WTC11 (cell line): ENCODE measurements at regions not wholly inside any gene's neighbourhood (a gene's known extent, or its start where the extent isn't known, plus 50 kb on each side); places are given as distances from the start of the nearest gene placed in this dataset.

Experiments used
- ATAC-seq: fragments of 200-7000 bp; cut with Tn5 transposase; 2 replicates; pipeline ENCODE4 v1.10.0; 2021; ENCODE audit warnings: mild to moderate bottlenecking, moderate library complexity
- CTCF ChIA-PET: fragments of 300-600 bp; sonication (Branson Sonifier 250); formaldehyde crosslinking; loops from one replicate; lab custom pipeline; 2021; ENCODE audit warnings: antibody characterized with exemption; lab: Charles Lee
- POLR2A ChIA-PET: fragments of 350-600 bp; sonication (Branson Sonifier 250); formaldehyde crosslinking; loops from one replicate; lab custom pipeline; 2021; ENCODE audit warnings: antibody characterized with exemption; lab: Charles Lee
- DNase-seq: peaks from one replicate; pipeline ENCODE4 v3.0.0; 2021; ENCODE audit warnings: low spot score
- H3K27ac Mint-ChIP-seq: 2 replicates; pipeline ENCODE4 v1.8.0; 2021; ENCODE audit warnings: mixed read lengths
- H3K27me3 Mint-ChIP-seq: 2 replicates; pipeline ENCODE4 v1.8.0; 2021; ENCODE audit warnings: low read depth, mild to moderate bottlenecking, moderate library complexity, mixed read lengths
- H3K36me3 Mint-ChIP-seq: 2 replicates; pipeline ENCODE4 v1.8.0; 2021; ENCODE audit warnings: mixed read lengths
- H3K4me1 Mint-ChIP-seq: 2 replicates; pipeline ENCODE4 v1.8.0; 2022; ENCODE audit warnings: mixed read lengths
- H3K4me3 Mint-ChIP-seq: 2 replicates; pipeline ENCODE4 v1.8.0; 2021; ENCODE audit warnings: mild to moderate bottlenecking, moderate library complexity, mixed read lengths
- H3K9me3 Mint-ChIP-seq: 2 replicates; pipeline ENCODE4 v1.8.0; 2021; ENCODE audit warnings: mixed read lengths
- CBFB ChIP-seq: sonication (generic); formaldehyde crosslinking; IDR thresholded peaks from 2 replicates; pipeline ENCODE4 v1.8.1; 2022; ENCODE audit warnings: mild to moderate bottlenecking, low read depth, missing genetic modification reagents
- ELF4 ChIP-seq: sonication (generic); formaldehyde crosslinking; IDR thresholded peaks from 2 replicates; pipeline ENCODE4 v1.8.1; 2022; ENCODE audit warnings: low read depth, mild to moderate bottlenecking, moderate library complexity, missing genetic modification reagents
- FOXK1 ChIP-seq: sonication (generic); formaldehyde crosslinking; IDR thresholded peaks from 2 replicates; pipeline ENCODE4 v1.8.0; 2022; ENCODE audit warnings: mild to moderate bottlenecking, moderate library complexity, missing genetic modification reagents
- JUN ChIP-seq: sonication (generic); formaldehyde crosslinking; IDR thresholded peaks from 2 replicates; pipeline ENCODE4 v1.8.0; 2023; ENCODE audit warnings: mild to moderate bottlenecking, missing genetic modification reagents
- NR1H2 ChIP-seq: sonication (generic); formaldehyde crosslinking; IDR thresholded peaks from 2 replicates; pipeline ENCODE4 v1.9.0; 2021; ENCODE audit warnings: mild to moderate bottlenecking, moderate library complexity, missing genetic modification reagents
- RORB ChIP-seq: fragments of 250-450 bp; sonication (Bioruptor Pico); IDR thresholded peaks from 2 replicates; pipeline ENCODE4 v1.9.0; 2021; ENCODE audit warnings: mild to moderate bottlenecking
- TP53 ChIP-seq: sonication (generic); formaldehyde crosslinking; IDR thresholded peaks from 2 replicates; pipeline ENCODE4 v1.8.1; 2023; ENCODE audit warnings: mild to moderate bottlenecking, missing genetic modification reagents
- ZNF138 ChIP-seq: sonication (generic); formaldehyde crosslinking; conservative IDR thresholded peaks from 2 replicates; pipeline ENCODE4 v1.8.1; 2022; ENCODE audit warnings: mild to moderate bottlenecking, moderate library complexity, missing genetic modification reagents
- ZNF263 ChIP-seq: sonication (generic); formaldehyde crosslinking; IDR thresholded peaks from 2 replicates; pipeline ENCODE4 v1.8.1; 2022; ENCODE audit warnings: low read depth, mild to moderate bottlenecking, moderate library complexity, missing genetic modification reagents
- ZNF317 ChIP-seq: sonication (generic); formaldehyde crosslinking; IDR thresholded peaks from 2 replicates; pipeline ENCODE4 v1.8.1; 2023; ENCODE audit warnings: low read depth, mild to moderate bottlenecking, moderate library complexity, missing genetic modification reagents, borderline replicate concordance
- TF ChIP-seq, protein P1 (sequence below): sonication (generic); formaldehyde crosslinking; IDR thresholded peaks from 2 replicates; pipeline ENCODE4 v1.8.1; 2022; ENCODE audit warnings: mild to moderate bottlenecking, missing genetic modification reagents, moderate library complexity, borderline replicate concordance
- TF ChIP-seq, protein P2 (sequence below): sonication (generic); formaldehyde crosslinking; IDR thresholded peaks from 2 replicates; pipeline ENCODE4 v1.8.1; 2023; ENCODE audit warnings: mild to moderate bottlenecking, missing genetic modification reagents, moderate library complexity
- TF ChIP-seq, protein P3 (sequence below): sonication (generic); formaldehyde crosslinking; conservative IDR thresholded peaks from 2 replicates; pipeline ENCODE4 v1.8.1; 2022; ENCODE audit warnings: mild to moderate bottlenecking, missing genetic modification reagents
- TF ChIP-seq, protein P4 (sequence below): sonication (generic); formaldehyde crosslinking; IDR thresholded peaks from 2 replicates; pipeline ENCODE4 v1.8.1; 2022; ENCODE audit warnings: low read depth, missing genetic modification reagents, borderline replicate concordance
- TF ChIP-seq, protein P5 (sequence below): fragments of 250-450 bp; sonication (Bioruptor Pico); IDR thresholded peaks from 2 replicates; pipeline ENCODE4 v1.9.0; 2021; ENCODE audit warnings: mild to moderate bottlenecking
- TF ChIP-seq, protein P6 (sequence below): sonication (generic); formaldehyde crosslinking; IDR thresholded peaks from 2 replicates; pipeline ENCODE4 v1.8.0; 2023; ENCODE audit warnings: missing genetic modification reagents, mild to moderate bottlenecking, borderline replicate concordance
- TF ChIP-seq, protein P7 (sequence below): fragments of 250-450 bp; sonication (Bioruptor Pico); IDR thresholded peaks from 2 replicates; pipeline ENCODE4 v1.9.0; 2021; ENCODE audit warnings: moderate library complexity, mild to moderate bottlenecking, inconsistent platforms, borderline replicate concordance
- TF ChIP-seq, protein P8 (sequence below): sonication (generic); formaldehyde crosslinking; IDR thresholded peaks from 2 replicates; pipeline ENCODE4 v1.8.0; 2023; ENCODE audit warnings: missing genetic modification reagents
- TF ChIP-seq, protein P9 (sequence below): fragments of 200-600 bp; IDR thresholded peaks from 2 replicates; pipeline ENCODE4 v1.8.0; 2022; ENCODE audit warnings: antibody characterized with exemption

DNA sequence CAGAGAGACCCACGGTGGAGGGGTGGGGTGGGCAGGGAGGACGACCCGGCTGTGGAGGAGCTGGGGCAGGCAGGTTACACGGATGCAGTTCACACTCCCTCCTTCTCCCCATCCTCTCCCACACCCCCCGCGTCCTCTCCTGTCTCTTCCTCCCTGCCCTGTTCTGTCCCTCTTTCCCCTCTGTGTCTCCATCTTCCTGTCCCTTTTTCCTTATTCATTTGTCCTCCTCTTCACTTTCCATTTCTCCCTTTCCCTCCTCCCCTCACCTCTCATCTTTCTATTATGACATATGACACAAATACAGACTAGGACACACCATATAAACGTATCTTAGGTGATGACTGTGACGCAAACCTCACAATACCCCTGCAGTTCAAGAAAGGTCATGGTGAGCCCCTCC lies 96.6 kb downstream of the SCGB2B2 start:
- DNase-seq: no peak
- peaks cover 13% of the 10 kb centered on the region for H3K9me3 Mint-ChIP-seq
- no peak for ATAC-seq
- H3K4me3 Mint-ChIP-seq: no peak overlapping the region
- POLR2A ChIA-PET: no interaction called here
- H3K27me3 Mint-ChIP-seq: peaks cover 24% of the 10 kb centered on the region
- TF ChIP-seq, protein P1, sequence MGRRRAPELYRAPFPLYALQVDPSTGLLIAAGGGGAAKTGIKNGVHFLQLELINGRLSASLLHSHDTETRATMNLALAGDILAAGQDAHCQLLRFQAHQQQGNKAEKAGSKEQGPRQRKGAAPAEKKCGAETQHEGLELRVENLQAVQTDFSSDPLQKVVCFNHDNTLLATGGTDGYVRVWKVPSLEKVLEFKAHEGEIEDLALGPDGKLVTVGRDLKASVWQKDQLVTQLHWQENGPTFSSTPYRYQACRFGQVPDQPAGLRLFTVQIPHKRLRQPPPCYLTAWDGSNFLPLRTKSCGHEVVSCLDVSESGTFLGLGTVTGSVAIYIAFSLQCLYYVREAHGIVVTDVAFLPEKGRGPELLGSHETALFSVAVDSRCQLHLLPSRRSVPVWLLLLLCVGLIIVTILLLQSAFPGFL: no peak
- TF ChIP-seq, protein P2, sequence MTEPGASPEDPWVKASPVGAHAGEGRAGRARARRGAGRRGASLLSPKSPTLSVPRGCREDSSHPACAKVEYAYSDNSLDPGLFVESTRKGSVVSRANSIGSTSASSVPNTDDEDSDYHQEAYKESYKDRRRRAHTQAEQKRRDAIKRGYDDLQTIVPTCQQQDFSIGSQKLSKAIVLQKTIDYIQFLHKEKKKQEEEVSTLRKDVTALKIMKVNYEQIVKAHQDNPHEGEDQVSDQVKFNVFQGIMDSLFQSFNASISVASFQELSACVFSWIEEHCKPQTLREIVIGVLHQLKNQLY (CRISPR knock-in tag): no peak
- TF ChIP-seq JUN (no peak), RORB (CRISPR knock-in tag) (no peak)
- TF ChIP-seq, protein P3, sequence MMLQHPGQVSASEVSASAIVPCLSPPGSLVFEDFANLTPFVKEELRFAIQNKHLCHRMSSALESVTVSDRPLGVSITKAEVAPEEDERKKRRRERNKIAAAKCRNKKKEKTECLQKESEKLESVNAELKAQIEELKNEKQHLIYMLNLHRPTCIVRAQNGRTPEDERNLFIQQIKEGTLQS (CRISPR knock-in tag): no peak
- TF ChIP-seq, protein P4, sequence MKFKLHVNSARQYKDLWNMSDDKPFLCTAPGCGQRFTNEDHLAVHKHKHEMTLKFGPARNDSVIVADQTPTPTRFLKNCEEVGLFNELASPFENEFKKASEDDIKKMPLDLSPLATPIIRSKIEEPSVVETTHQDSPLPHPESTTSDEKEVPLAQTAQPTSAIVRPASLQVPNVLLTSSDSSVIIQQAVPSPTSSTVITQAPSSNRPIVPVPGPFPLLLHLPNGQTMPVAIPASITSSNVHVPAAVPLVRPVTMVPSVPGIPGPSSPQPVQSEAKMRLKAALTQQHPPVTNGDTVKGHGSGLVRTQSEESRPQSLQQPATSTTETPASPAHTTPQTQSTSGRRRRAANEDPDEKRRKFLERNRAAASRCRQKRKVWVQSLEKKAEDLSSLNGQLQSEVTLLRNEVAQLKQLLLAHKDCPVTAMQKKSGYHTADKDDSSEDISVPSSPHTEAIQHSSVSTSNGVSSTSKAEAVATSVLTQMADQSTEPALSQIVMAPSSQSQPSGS: no peak
- peaks cover 23% of the 10 kb centered on the region for H3K4me1 Mint-ChIP-seq
- CTCF ChIA-PET: no interaction called here
- no peak overlapping the region for H3K27ac Mint-ChIP-seq
- H3K36me3 Mint-ChIP-seq: no peaks in the 10 kb centered on the region

DNA sequence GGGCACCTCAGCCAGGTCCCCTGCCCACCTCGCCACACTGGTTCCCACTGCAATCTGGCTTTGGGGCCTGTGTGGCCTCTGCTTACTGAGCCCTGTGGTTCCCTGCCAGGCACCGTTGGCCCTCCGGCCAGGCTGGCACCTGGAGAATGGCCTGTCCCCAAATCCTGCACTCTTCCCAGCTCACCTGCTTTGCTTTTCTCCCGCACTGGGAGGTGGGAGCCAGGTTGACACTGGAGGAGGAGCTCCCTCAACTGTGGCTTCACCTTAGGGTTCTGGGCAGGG lies 97.0 kb downstream of the SCGB2B2 start:
- ChIA-PET POLR2A (no interaction called here), CTCF (no interaction called here)
- no peak for DNase-seq
- Mint-ChIP-seq H3K9me3 (peaks cover 11% of the 10 kb centered on the region), H3K4me3 (no peak overlapping the region), H3K27me3 (peaks cover 24% of the 10 kb centered on the region), H3K27ac (no peak overlapping the region), H3K4me1 (peaks cover 25% of the 10 kb centered on the region), H3K36me3 (no peaks in the 10 kb centered on the region)
- ATAC-seq: no peak
- TF ChIP-seq CBFB (CRISPR knock-in tag) (no peak), ZNF263 (CRISPR knock-in tag) (no peak), ZNF138 (CRISPR knock-in tag) (no peak), TP53 (no peak), ZNF317 (no peak), FOXK1 (CRISPR knock-in tag) (no peak), NR1H2 (CRISPR knock-in tag) (no peak), ELF4 (CRISPR knock-in tag) (no peak)
- TF ChIP-seq, protein P5, sequence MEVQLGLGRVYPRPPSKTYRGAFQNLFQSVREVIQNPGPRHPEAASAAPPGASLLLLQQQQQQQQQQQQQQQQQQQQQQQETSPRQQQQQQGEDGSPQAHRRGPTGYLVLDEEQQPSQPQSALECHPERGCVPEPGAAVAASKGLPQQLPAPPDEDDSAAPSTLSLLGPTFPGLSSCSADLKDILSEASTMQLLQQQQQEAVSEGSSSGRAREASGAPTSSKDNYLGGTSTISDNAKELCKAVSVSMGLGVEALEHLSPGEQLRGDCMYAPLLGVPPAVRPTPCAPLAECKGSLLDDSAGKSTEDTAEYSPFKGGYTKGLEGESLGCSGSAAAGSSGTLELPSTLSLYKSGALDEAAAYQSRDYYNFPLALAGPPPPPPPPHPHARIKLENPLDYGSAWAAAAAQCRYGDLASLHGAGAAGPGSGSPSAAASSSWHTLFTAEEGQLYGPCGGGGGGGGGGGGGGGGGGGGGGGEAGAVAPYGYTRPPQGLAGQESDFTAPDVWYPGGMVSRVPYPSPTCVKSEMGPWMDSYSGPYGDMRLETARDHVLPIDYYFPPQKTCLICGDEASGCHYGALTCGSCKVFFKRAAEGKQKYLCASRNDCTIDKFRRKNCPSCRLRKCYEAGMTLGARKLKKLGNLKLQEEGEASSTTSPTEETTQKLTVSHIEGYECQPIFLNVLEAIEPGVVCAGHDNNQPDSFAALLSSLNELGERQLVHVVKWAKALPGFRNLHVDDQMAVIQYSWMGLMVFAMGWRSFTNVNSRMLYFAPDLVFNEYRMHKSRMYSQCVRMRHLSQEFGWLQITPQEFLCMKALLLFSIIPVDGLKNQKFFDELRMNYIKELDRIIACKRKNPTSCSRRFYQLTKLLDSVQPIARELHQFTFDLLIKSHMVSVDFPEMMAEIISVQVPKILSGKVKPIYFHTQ: no peak
- TF ChIP-seq, protein P6, sequence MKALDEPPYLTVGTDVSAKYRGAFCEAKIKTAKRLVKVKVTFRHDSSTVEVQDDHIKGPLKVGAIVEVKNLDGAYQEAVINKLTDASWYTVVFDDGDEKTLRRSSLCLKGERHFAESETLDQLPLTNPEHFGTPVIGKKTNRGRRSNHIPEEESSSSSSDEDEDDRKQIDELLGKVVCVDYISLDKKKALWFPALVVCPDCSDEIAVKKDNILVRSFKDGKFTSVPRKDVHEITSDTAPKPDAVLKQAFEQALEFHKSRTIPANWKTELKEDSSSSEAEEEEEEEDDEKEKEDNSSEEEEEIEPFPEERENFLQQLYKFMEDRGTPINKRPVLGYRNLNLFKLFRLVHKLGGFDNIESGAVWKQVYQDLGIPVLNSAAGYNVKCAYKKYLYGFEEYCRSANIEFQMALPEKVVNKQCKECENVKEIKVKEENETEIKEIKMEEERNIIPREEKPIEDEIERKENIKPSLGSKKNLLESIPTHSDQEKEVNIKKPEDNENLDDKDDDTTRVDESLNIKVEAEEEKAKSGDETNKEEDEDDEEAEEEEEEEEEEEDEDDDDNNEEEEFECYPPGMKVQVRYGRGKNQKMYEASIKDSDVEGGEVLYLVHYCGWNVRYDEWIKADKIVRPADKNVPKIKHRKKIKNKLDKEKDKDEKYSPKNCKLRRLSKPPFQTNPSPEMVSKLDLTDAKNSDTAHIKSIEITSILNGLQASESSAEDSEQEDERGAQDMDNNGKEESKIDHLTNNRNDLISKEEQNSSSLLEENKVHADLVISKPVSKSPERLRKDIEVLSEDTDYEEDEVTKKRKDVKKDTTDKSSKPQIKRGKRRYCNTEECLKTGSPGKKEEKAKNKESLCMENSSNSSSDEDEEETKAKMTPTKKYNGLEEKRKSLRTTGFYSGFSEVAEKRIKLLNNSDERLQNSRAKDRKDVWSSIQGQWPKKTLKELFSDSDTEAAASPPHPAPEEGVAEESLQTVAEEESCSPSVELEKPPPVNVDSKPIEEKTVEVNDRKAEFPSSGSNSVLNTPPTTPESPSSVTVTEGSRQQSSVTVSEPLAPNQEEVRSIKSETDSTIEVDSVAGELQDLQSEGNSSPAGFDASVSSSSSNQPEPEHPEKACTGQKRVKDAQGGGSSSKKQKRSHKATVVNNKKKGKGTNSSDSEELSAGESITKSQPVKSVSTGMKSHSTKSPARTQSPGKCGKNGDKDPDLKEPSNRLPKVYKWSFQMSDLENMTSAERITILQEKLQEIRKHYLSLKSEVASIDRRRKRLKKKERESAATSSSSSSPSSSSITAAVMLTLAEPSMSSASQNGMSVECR (CRISPR knock-in tag): no peak
- TF ChIP-seq, protein P7, sequence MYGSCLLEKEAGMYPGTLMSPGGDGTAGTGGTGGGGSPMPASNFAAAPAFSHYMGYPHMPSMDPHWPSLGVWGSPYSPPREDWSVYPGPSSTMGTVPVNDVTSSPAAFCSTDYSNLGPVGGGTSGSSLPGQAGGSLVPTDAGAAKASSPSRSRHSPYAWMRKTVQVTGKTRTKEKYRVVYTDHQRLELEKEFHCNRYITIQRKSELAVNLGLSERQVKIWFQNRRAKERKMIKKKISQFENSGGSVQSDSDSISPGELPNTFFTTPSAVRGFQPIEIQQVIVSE (CRISPR knock-in tag): no peak
- TF ChIP-seq, protein P8, sequence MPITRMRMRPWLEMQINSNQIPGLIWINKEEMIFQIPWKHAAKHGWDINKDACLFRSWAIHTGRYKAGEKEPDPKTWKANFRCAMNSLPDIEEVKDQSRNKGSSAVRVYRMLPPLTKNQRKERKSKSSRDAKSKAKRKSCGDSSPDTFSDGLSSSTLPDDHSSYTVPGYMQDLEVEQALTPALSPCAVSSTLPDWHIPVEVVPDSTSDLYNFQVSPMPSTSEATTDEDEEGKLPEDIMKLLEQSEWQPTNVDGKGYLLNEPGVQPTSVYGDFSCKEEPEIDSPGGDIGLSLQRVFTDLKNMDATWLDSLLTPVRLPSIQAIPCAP (CRISPR knock-in tag): no peak
- TF ChIP-seq, protein P9, sequence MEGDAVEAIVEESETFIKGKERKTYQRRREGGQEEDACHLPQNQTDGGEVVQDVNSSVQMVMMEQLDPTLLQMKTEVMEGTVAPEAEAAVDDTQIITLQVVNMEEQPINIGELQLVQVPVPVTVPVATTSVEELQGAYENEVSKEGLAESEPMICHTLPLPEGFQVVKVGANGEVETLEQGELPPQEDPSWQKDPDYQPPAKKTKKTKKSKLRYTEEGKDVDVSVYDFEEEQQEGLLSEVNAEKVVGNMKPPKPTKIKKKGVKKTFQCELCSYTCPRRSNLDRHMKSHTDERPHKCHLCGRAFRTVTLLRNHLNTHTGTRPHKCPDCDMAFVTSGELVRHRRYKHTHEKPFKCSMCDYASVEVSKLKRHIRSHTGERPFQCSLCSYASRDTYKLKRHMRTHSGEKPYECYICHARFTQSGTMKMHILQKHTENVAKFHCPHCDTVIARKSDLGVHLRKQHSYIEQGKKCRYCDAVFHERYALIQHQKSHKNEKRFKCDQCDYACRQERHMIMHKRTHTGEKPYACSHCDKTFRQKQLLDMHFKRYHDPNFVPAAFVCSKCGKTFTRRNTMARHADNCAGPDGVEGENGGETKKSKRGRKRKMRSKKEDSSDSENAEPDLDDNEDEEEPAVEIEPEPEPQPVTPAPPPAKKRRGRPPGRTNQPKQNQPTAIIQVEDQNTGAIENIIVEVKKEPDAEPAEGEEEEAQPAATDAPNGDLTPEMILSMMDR: no peak
